ENCODE measurements at regions not wholly inside any gene's neighbourhood (a gene's known extent, or its start where the extent isn't known, plus 50 kb on each side); places are given as distances from the start of the nearest gene placed in this dataset.
"Not testable (repeated sequence)": the region's sequence is repeated elsewhere in the genome, so short reads cannot be mapped to it uniquely, and the experiment has no call there.

GRCh38 chr21:13896596-13897247 is 287.1 kb downstream of the POTED start:
- not testable (repeated sequence) for H3K4me1 ChIP-seq; H3K27me3 ChIP-seq; H3K27ac ChIP-seq; H3K36me3 ChIP-seq; DNase-seq; H3K4me3 ChIP-seq; H3K9me3 ChIP-seq (replicated peaks)

- not testable (repeated sequence) for DNase-seq; H3K27ac ChIP-seq; H3K36me3 ChIP-seq; H3K4me1 ChIP-seq; H3K27me3 ChIP-seq; H3K9me3 ChIP-seq (replicated peaks); H3K4me3 ChIP-seq
Observed at GRCh38 chr21:13893617-13894016, 284.0 kb downstream of the POTED start.

DNA sequence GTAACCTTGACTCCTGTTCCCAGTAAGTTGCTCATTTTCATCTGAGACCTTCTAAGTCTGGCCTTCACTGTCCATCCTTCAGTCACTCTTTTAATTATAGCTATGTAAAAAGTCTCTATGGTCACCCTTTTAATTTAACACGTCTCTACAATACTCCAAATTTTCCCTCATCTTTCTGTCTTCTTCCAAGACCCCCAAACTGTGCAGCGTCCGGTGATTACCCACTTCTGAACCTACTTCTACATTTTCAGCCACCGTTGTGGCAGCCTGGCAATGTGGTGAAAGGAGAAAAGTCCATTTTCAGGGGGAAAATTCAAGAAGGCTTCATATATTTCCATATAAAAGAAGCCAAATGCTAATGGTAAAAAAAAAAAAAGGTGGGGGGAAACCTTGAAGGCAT is 283.4 kb downstream of the POTED start:
- H3K27me3 ChIP-seq; DNase-seq; H3K4me1 ChIP-seq; H3K9me3 ChIP-seq (replicated peaks); H3K4me3 ChIP-seq; H3K27ac ChIP-seq; H3K36me3 ChIP-seq: not testable (repeated sequence)

GRCh38 chr21:13892146-13892751 is 282.7 kb downstream of the POTED start:
- not testable (repeated sequence) for H3K36me3 ChIP-seq; DNase-seq; H3K9me3 ChIP-seq (replicated peaks); H3K27ac ChIP-seq; H3K27me3 ChIP-seq; H3K4me3 ChIP-seq; H3K4me1 ChIP-seq

GRCh38 chr21:13889176-13889575 is 279.6 kb downstream of the POTED start:
- not testable (repeated sequence) for H3K27me3 ChIP-seq; H3K4me3 ChIP-seq; H3K27ac ChIP-seq; H3K4me1 ChIP-seq; DNase-seq; H3K36me3 ChIP-seq; H3K9me3 ChIP-seq (replicated peaks)

GRCh38 chr21:13883641-13884395 is 274.2 kb downstream of the POTED start:
- H3K36me3 ChIP-seq; H3K27me3 ChIP-seq; H3K4me3 ChIP-seq; H3K27ac ChIP-seq; DNase-seq; H3K9me3 ChIP-seq (replicated peaks); H3K4me1 ChIP-seq: not testable (repeated sequence)

GRCh38 chr21:13877503-13877902 is 267.9 kb downstream of the POTED start:
- not testable (repeated sequence) for DNase-seq; H3K27ac ChIP-seq; H3K36me3 ChIP-seq; H3K9me3 ChIP-seq (replicated peaks); H3K4me3 ChIP-seq; H3K4me1 ChIP-seq; H3K27me3 ChIP-seq

- H3K27me3 ChIP-seq; H3K4me3 ChIP-seq; DNase-seq; H3K27ac ChIP-seq; H3K36me3 ChIP-seq; H3K9me3 ChIP-seq (replicated peaks); H3K4me1 ChIP-seq: not testable (repeated sequence)
Observed at GRCh38 chr21:13876999-13877398, 267.4 kb downstream of the POTED start.

GRCh38 chr21:13874001-13874400 is 264.4 kb downstream of the POTED start:
- not testable (repeated sequence) for H3K4me1 ChIP-seq; H3K36me3 ChIP-seq; H3K27ac ChIP-seq; H3K4me3 ChIP-seq; H3K27me3 ChIP-seq; DNase-seq; H3K9me3 ChIP-seq (replicated peaks)

DNA sequence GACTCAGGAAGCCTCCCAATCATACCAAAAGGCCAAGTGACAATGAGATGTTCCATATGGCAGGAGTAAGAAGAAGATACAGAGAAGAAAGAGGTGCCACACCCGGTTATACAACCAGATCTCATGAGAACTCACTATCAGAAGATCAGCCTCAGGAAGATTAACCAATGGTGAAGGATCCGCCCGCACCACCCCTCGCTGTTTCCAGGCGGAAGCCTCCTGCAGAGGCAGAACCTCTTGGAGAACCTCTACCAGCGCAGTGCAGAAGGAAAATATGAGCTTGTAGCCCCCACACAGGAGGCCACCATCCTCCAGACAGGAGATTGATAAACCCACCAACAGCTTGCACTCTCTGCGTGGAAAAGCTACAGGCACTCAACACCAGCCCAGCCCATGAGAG is 245.1 kb downstream of the POTED start:
- Histone ChIP-seq H3K36me3 (no peaks in the 10 kb centered on the region), H3K27ac (no peak overlapping the region), H3K4me1 (no peaks in the 10 kb centered on the region), H3K9me3 (replicated peaks) (no peaks in the 10 kb centered on the region), H3K27me3 (no peaks in the 10 kb centered on the region), H3K4me3 (no peak overlapping the region)
- no peak for DNase-seq

DNA sequence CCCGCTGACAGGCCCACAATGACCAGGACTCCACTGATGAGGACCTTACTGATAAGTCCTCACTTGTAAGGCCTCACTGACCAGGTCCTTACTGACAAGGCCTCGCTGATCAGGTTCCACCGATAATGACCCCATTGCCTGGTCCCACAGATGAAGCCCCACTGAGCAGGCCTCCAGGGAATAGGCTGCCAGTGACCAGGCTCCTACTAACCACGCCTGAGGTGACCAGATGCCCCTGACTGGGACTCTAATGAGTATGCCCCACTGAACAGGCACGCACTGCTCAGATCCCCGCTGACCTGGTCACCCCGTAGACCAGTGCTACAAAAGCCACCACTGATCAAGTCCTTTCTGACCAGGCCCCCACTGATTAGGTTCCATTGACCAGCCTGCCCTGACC is 241.2 kb downstream of the POTED start:
- H3K9me3 ChIP-seq (replicated peaks); H3K4me1 ChIP-seq; H3K4me3 ChIP-seq; DNase-seq; H3K36me3 ChIP-seq; H3K27me3 ChIP-seq; H3K27ac ChIP-seq: not testable (repeated sequence)

DNA sequence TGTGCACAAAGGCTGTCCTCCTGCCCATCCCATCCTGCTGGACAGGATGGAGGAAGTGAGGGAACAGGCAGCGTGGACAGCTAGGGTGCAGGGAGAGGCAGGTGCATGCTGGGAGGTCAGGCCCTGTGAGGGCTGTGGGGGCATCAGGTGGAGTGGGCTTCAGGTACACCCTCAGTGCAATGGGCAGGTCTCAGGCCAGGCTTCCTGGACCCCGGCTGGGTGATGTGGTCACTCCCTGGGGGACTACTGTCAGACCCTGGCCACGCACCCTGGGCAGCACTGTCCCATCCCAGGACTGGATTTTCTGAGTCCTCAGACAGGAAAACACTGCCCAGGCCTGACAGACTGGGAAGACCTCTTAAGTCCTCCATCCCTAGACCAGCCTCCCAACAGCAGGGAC is 239.9 kb downstream of the POTED start:
- not testable (repeated sequence) for H3K27ac ChIP-seq; H3K9me3 ChIP-seq (replicated peaks); H3K36me3 ChIP-seq; H3K4me3 ChIP-seq; H3K4me1 ChIP-seq; DNase-seq; H3K27me3 ChIP-seq

DNA sequence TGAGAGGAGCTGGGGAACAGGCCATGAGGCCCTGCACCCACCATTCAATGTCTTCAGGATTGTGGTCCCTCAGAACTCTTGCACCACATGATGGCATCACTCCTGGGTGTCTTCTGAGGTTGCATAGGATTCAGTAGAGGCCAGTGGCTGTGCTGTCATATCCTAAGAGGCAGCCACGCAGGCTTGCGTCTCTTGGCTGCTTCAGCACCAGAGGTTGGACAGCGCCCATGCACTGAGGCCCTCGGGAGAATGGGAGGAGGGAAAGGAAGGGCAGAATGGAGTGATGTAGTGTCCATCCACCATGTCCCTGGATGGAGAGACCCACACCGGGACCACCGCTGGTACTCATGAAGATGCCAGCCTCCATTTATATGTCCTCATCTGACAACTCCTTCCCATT is 237.1 kb downstream of the POTED start:
- H3K36me3 ChIP-seq; H3K4me1 ChIP-seq; H3K9me3 ChIP-seq (replicated peaks); H3K27ac ChIP-seq; H3K4me3 ChIP-seq; H3K27me3 ChIP-seq: not testable (repeated sequence)
- DNase-seq, result peak; percentile 39 to 62

- not testable (repeated sequence) for DNase-seq; H3K4me3 ChIP-seq; H3K27ac ChIP-seq; H3K27me3 ChIP-seq; H3K9me3 ChIP-seq (replicated peaks); H3K4me1 ChIP-seq; H3K36me3 ChIP-seq
Observed at GRCh38 chr21:13844574-13844973, 235.0 kb downstream of the POTED start.

DNA sequence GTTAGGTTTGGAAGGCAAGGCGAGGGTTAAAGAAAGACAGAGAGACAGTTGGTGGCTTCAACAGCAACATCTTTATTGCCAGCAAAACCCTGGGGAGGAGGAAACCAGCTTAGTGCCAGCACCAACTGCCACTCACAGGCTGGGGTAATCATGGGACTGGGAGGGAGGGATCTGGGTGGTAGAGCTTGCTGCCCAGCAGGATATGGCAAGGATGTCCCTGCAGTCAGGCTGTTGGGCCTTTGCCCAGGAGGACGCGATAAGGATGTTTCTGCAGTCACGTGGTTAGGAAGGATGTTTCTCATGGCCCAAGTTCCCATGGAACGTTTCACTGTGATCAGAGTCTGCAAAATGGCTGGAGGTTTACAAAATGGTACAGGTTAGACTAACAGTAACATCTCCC is 233.5 kb downstream of the POTED start:
- not testable (repeated sequence) for H3K27me3 ChIP-seq; H3K4me3 ChIP-seq; H3K36me3 ChIP-seq; H3K4me1 ChIP-seq; H3K27ac ChIP-seq; H3K9me3 ChIP-seq (replicated peaks); DNase-seq

- not testable (repeated sequence) for DNase-seq; H3K4me3 ChIP-seq; H3K4me1 ChIP-seq; H3K9me3 ChIP-seq (replicated peaks); H3K36me3 ChIP-seq; H3K27ac ChIP-seq; H3K27me3 ChIP-seq
Observed at GRCh38 chr21:13827666-13828065, 218.1 kb downstream of the POTED start.

Measured in SJCRH30 (cell line).